ENCODE measurements at regions not wholly inside any gene's neighbourhood (a gene's known extent, or its start where the extent isn't known, plus 50 kb on each side); places are given as distances from the start of the nearest gene placed in this dataset.

DNA sequence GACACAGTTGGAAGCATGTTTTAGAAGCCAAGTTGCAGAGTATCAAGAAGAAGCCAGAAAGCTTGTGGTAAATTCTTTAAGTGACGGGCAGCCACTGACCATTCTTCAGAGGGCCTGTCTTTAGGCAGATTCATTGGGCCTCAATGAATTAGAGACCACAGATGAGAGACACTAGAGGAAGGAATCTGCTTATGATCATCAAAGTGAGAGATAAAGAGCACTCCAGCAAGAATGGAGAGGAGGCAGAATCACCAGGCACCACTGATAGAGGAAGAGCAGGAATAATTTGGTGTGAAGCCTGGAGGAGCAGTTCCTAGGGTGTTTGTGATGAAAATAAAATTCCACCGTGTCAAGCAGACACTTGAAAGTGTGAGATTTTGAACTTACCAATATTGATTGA lies 365.9 kb upstream of the SLC30A5 start:
- no peak for DNase-seq

- DNase-seq = no peak
Observed at GRCh38 chr5:68729678-68730077, 364.1 kb upstream of the SLC30A5 start.

- DNase-seq = no peak
Observed at GRCh38 chr5:68730220-68730978, 363.4 kb upstream of the SLC30A5 start.

- no peak for DNase-seq
Observed at GRCh38 chr5:68730979-68731654, 362.7 kb upstream of the SLC30A5 start.

DNA sequence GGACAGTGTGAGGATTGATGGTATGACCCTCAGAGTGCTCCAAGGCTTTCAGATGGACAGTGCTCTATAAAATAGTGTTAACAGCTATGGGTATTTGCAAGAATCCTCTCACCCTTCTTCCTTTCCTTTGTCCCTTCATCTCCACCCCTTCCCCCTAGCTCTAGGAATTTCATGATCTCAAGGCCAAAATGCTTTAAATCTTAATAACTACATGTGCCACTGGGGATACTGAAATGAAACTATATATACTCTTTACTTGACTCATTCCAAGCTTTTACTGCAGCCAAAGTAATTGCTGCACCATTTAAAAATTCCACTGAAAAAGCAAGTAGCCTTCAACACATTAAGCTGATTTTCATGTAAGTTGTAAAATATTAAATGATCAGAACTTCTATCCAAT lies 361.6 kb upstream of the SLC30A5 start:
- no peak for DNase-seq

DNA sequence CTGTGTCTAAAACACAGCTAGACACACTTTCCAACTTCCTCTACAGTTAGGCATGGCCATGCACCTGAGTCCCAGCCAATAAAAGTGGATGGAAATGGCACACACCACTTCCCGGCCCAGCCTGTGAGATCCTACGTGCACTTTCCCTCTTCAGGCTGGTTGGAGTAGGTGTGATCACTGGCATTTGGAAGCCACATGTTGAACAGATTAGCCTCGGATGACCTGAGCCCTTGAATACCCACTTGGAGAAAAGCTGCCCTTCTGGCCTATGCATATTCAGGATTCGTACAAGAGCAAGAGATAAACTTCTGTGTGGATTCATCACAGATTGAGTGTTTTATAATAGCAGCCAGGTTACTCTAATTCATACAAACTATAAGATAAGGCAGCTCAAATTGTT lies 359.0 kb upstream of the SLC30A5 start:
- no peak for DNase-seq

GRCh38 chr5:68738236-68738635 lies 355.6 kb upstream of the SLC30A5 start:
- DNase-seq = no peak

- no peak for DNase-seq
Observed at GRCh38 chr5:68738841-68739240, 355.0 kb upstream of the SLC30A5 start.

- no peak for DNase-seq
Observed at GRCh38 chr5:68739752-68740151, 354.1 kb upstream of the SLC30A5 start.

GRCh38 chr5:68740226-68740910 lies 353.4 kb upstream of the SLC30A5 start:
- DNase-seq = no peak

DNA sequence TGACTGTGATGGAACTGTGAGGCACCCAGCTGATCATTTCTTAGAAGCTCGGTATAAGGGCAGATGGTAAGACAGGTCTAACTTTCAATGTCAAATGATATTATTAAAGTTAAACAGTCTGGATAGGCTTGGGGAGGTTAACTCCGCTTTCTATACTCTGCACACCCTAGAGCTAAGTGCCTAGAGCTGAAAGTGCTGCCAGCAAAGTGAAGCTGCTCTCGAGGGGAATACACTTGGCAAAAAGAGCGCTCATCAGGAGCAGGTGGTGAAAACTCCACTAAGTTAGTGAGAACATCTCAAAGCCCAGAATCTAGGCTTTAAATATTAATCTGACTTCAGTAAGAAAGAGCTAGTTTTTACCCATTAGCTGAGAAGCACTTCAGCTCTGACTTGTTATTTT lies 349.6 kb upstream of the SLC30A5 start:
- no peak for DNase-seq

- no peak for DNase-seq
Observed at GRCh38 chr5:68745448-68745847, 348.4 kb upstream of the SLC30A5 start.

DNA sequence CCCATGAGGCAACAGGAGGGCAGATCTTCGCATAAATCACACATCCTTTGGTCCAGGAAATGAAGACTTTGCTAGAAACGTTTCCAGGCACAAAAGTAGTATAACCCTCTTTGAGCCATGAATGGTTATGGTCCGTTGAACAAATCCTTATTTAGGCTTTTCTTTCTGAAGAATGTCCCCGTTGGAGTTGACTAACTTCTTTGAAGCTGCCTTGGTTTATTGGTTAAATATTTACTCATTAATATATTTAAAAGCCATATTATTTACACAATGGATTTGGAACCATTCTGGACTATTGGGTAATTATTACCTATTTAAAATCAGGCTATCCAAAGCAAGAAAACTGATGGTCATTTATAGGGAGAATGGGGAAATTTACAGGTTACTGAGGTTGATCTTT lies 347.6 kb upstream of the SLC30A5 start:
- no peak for DNase-seq

GRCh38 chr5:68746643-68747420 lies 347.0 kb upstream of the SLC30A5 start:
- DNase-seq = no peak

DNA sequence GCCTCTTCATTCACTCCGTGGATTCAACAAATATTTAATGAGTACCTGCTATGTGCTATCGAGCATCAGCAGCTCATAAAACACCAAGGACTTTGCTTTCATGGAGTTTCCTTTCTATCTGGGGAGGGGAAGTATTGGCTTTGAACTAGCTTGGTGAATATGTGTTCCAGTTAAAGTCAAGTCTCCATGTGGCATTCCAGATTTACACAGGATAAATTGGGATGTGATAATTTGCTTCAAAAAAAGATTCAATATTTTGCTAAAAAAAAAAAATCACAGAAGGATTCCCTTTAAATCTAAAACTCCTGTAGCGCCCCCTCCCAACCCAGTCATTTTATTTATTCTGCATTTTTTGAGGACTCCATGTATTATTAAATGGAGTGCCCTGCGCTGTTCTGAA lies 346.3 kb upstream of the SLC30A5 start:
- DNase-seq = no peak

- no peak for DNase-seq
Observed at GRCh38 chr5:68748101-68748500, 345.7 kb upstream of the SLC30A5 start.

DNA sequence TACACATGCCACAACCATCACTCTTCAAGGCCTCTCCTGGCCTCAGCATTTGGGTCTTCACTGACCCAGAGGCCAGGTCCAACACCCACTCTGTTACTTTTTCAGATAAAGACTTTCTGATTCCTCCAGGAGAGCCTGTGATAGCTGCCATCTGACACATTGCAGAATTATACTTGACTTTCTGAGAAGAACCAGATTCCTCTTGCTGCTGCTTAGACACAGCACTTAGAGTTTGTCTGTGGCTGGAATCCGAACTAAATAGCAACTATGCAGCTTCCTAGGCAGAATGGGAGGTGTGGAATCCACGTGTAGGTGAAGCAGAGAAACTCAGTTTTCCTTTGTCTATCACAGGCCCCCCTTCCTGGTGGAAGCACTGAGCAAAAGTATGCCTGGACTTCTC lies 344.7 kb upstream of the SLC30A5 start:
- DNase-seq = no peak

DNA sequence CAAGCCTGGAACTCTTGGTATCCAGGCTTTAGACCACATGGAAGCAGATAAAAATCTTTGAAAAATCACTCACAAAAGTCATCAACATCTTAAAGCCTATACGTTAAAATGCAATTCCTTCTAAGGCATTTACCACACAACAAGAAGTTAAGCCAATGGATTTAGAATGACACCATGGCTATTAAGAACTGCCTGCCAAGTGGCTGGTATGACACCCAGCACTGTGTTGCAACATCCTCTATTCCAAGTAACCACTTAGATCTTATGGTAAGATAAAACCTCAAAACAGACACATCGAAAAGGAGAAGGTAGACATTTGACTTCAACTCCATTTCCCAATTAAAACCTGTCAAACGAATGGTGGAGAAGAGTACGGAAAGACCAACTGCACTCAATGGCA lies 344.2 kb upstream of the SLC30A5 start:
- no peak for DNase-seq

DNA sequence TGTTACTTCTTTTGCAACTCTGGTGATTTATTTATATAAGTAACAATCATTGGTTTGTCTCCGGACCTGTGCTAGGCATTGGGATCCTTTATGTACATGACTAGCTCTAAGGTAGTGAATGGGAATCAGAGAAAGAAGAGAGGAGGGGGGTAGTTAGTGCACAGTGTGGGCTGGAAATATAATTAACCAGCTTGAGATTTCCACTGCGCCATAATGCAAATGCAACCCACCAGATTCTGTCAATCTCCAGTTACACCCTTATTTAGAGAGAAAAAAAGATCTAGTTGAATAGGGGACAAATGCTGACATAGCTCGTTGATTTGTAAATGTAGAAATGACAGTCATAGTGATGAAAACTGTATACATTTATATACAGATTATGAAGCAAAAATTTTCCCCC lies 342.2 kb upstream of the SLC30A5 start:
- DNase-seq = no peak

GRCh38 chr5:68754536-68754935 lies 339.3 kb upstream of the SLC30A5 start:
- DNase-seq = no peak

GRCh38 chr5:68755293-68755692 lies 338.5 kb upstream of the SLC30A5 start:
- no peak for DNase-seq

- no peak for DNase-seq
Observed at GRCh38 chr5:68757006-68757405, 336.8 kb upstream of the SLC30A5 start.

DNA sequence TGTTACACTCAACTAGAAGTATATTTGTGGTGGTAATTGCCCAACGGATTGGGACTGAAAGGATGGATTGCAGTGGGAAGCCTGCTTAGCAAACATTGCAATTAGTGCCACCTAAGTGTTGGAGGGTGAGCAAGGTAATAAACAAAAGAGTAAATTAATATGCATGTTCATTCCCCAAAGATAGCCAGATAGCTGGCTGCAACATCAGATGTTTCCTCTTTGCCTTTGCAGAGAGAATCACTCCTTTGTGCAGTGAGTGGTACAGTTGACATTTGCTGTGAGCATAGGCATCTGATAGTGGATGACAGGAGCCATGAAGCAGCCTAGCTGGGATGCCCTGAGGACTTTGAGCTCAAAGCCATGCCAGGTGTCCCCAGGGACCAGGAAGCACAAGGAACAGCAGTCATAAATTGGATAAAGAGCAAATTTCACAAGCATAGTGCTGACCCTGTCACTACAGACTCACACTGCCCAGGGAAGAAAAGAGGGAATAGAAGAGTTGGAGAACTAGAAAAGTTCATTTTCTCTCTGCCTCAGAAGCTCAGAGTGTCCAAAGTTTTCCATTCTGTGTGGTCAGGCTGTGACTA lies 336.1 kb upstream of the SLC30A5 start:
- no peak for DNase-seq

Measured in effector CD4-positive, alpha-beta T cell (primary cell).